Skin epidermis (tissue), 12 donors: ENCODE measurements at regions not wholly inside any gene's neighbourhood (a gene's known extent, or its start where the extent isn't known, plus 50 kb on each side); places are given as distances from the start of the nearest gene placed in this dataset.

Source experiments
- H3K27ac ChIP-seq, 21 experiments: fragments of 200-600 bp; sonication (generic) in 11 of 21; one replicate each; pipeline ENCODE4 v1.5.0; 2020; ENCODE audit warnings: mild to moderate bottlenecking in 3 of 21, inconsistent platforms in 2 of 21, moderate library complexity in 2 of 21
- H3K4me3 ChIP-seq, 7 experiments: fragments of 200-600 bp; sonication (generic) in 2 of 7; one replicate each; pipeline ENCODE4 v1.5.0; 2020; ENCODE audit warnings: inconsistent platforms in 2 of 7, mild to moderate bottlenecking in 2 of 7, moderate library complexity in 1 of 7

- Histone ChIP-seq H3K27ac (no peak overlapping the region), H3K4me3 (no peak overlapping the region)
Observed at GRCh38 chr2:224264259-224264658, 137.6 kb downstream of the FAM124B start.

- H3K27ac ChIP-seq = no peak overlapping the region
- no peak overlapping the region for H3K4me3 ChIP-seq
Observed at GRCh38 chr2:224263571-224264043, 138.3 kb downstream of the FAM124B start.

GRCh38 chr2:224261326-224261725 lies 140.6 kb downstream of the FAM124B start:
- H3K4me3 ChIP-seq = no peak overlapping the region
- H3K27ac ChIP-seq = no peak overlapping the region

GRCh38 chr2:224260372-224261020 lies 141.4 kb downstream of the FAM124B start:
- Histone ChIP-seq H3K4me3 (no peak overlapping the region), H3K27ac (peak overlapping the region in 2 of 21 experiments; percentile 7 to 17)

GRCh38 chr2:224259831-224260230 lies 142.1 kb downstream of the FAM124B start:
- Histone ChIP-seq H3K4me3 (no peak overlapping the region), H3K27ac (no peak overlapping the region)

GRCh38 chr2:224258059-224258458 lies 143.8 kb downstream of the FAM124B start:
- no peak overlapping the region for H3K27ac ChIP-seq
- H3K4me3 ChIP-seq = no peak overlapping the region

GRCh38 chr2:224257156-224257555 lies 144.8 kb downstream of the FAM124B start:
- H3K4me3 ChIP-seq = no peak overlapping the region
- H3K27ac ChIP-seq = no peak overlapping the region

GRCh38 chr2:224253464-224253863 lies 148.4 kb downstream of the FAM124B start:
- H3K4me3 ChIP-seq = no peak overlapping the region
- H3K27ac ChIP-seq = no peak overlapping the region

- H3K27ac ChIP-seq = no peak overlapping the region
- H3K4me3 ChIP-seq = no peak overlapping the region
Observed at GRCh38 chr2:224252631-224253030, 149.3 kb downstream of the FAM124B start.

GRCh38 chr2:224248944-224249371 lies 152.9 kb downstream of the FAM124B start:
- no peak overlapping the region for H3K27ac ChIP-seq

GRCh38 chr2:224242561-224242960 lies 159.3 kb downstream of the FAM124B start:
- H3K4me3 ChIP-seq = no peak overlapping the region
- no peak overlapping the region for H3K27ac ChIP-seq

More at GRCh38 chr2:224248944-224249371, 152.9 kb downstream of the FAM124B start:
- H3K4me3 ChIP-seq = no peak overlapping the region

GRCh38 chr2:224241812-224242211 lies 160.1 kb downstream of the FAM124B start:
- H3K27ac ChIP-seq = no peak overlapping the region

GRCh38 chr2:224241001-224241400 lies 160.9 kb downstream of the FAM124B start:
- no peak overlapping the region for H3K4me3 ChIP-seq

More at GRCh38 chr2:224241812-224242211, 160.1 kb downstream of the FAM124B start:
- no peak overlapping the region for H3K4me3 ChIP-seq

GRCh38 chr2:224223851-224224555 lies 177.9 kb downstream of the FAM124B start:
- H3K27ac ChIP-seq = no peak overlapping the region

More at GRCh38 chr2:224241001-224241400, 160.9 kb downstream of the FAM124B start:
- no peak overlapping the region for H3K27ac ChIP-seq

GRCh38 chr2:224222974-224223373 lies 178.9 kb downstream of the FAM124B start:
- Histone ChIP-seq H3K27ac (peak overlapping the region in 1 of 21 experiments; percentile 45), H3K4me3 (no peak overlapping the region)

More at GRCh38 chr2:224223851-224224555, 177.9 kb downstream of the FAM124B start:
- no peak overlapping the region for H3K4me3 ChIP-seq

- Histone ChIP-seq H3K4me3 (no peak overlapping the region), H3K27ac (peak overlapping the region in 3 of 21 experiments; percentile 14 to 63 (median 45))
Observed at GRCh38 chr2:224222291-224222690, 179.6 kb downstream of the FAM124B start.

- H3K4me3 ChIP-seq = no peak overlapping the region
- H3K27ac ChIP-seq = peak overlapping the region in 7 of 21 experiments; percentile 17 to 63 (median 53)
Observed at GRCh38 chr2:224221455-224221913, 180.4 kb downstream of the FAM124B start.

GRCh38 chr2:224220586-224221255 lies 181.2 kb downstream of the FAM124B start:
- H3K27ac ChIP-seq = peak overlapping the region in 7 of 21 experiments; percentile 17 to 63 (median 53)
- H3K4me3 ChIP-seq = no peak overlapping the region

- Histone ChIP-seq H3K4me3 (no peak overlapping the region), H3K27ac (no peak overlapping the region)
Observed at GRCh38 chr2:224219781-224220180, 180.7 kb upstream of the SERPINE2 start.

- Histone ChIP-seq H3K27ac (no peak overlapping the region), H3K4me3 (no peak overlapping the region)
Observed at GRCh38 chr2:224217962-224218347, 178.9 kb upstream of the SERPINE2 start.
